Gastrocnemius medialis (tissue), 4 donors: ENCODE measurements at regions not wholly inside any gene's neighbourhood (a gene's known extent, or its start where the extent isn't known, plus 50 kb on each side); places are given as distances from the start of the nearest gene placed in this dataset.

Experiments used
- ATAC-seq, 2 donors: fragments of 150-250 bp; one replicate each; pipeline ENCODE4 v1.9.1; 2016
- DNase-seq, 2 donors: peaks; one replicate each; pipeline ENCODE4 v3.0.0-alpha.2; 2019
- H3K27ac ChIP-seq, 4 donors: fragments of 200-600 bp; sonication (generic); 1 replicate in 1 of 4; 2 replicates in 3 of 4; pipeline ENCODE4 v1.5.1; 2016 to 2018; ENCODE audit warnings: mild to moderate bottlenecking in 2 of 4, moderate library complexity in 1 of 4
- H3K27me3 ChIP-seq, 3 donors: fragments of 200-600 bp; sonication (generic) in 2 of 3; 1 replicate in 1 of 3; 2 replicates in 2 of 3; pipeline versions ENCODE4 v1.5.1 to v1.6.0; 2016 to 2019; ENCODE audit warnings: mild to moderate bottlenecking in 1 of 3, moderate library complexity in 1 of 3
- H3K36me3 ChIP-seq, 2 donors: fragments of 200-600 bp; sonication (generic) in 1 of 2; one replicate each; pipeline ENCODE4 v1.5.1; 2017 to 2018
- H3K4me1 ChIP-seq, 2 donors: fragments of 200-600 bp; sonication (generic) in 1 of 2; one replicate each; pipeline ENCODE4 v1.5.1; 2016 to 2017; ENCODE audit warnings: mild to moderate bottlenecking in 2 of 2
- H3K4me3 ChIP-seq, 4 donors: fragments of 200-600 bp; sonication (generic) in 3 of 4; 1 replicate in 1 of 4; 2 replicates in 3 of 4; pipeline ENCODE4 v1.5.1; 2016 to 2019; ENCODE audit warnings: mild to moderate bottlenecking in 2 of 4
- H3K9me3 ChIP-seq, 3 donors: fragments of 200-600 bp; sonication (generic) in 2 of 3; 1 replicate in 1 of 3; 2 replicates in 2 of 3; pipeline ENCODE4 v1.5.1; 2016 to 2019
- POLR2A ChIP-seq, 2 donors: fragments of 450-650 bp; IDR thresholded peaks; one replicate each; pipeline ENCODE4 v1.6.1; 2017; ENCODE audit warnings: antibody characterized with exemption in 2 of 2, mild to moderate bottlenecking in 2 of 2, moderate library complexity in 2 of 2
- in situ Hi-C, 4 donors: fragments of 200-750 bp; cut with MboI; loops; one replicate each; pipeline versions ENCODE4 v1.15.0 to v1.8.0; 2017; ENCODE audit warnings: low sequenced_read_pairs in 4 of 4
- intact Hi-C: fragments of 100-400 bp; cut with DNase I; formaldehyde crosslinking; loops from one replicate; pipeline ENCODE4 v1.15.1; 2023; ENCODE audit warnings: low total_unique reads
- TF ChIP-seq, protein P1 (sequence below), 5 experiments: fragments of 450-650 bp in 3 of 5; fragments of 200-600 bp in 2 of 5; sonication (generic) in 2 of 5; IDR thresholded peaks in 4 of 5; conservative IDR thresholded peaks in 1 of 5; 1 replicate in 4 of 5; 2 replicates in 1 of 5; pipeline ENCODE4 v1.5.1; 2016 to 2019; ENCODE audit warnings: antibody characterized with exemption in 5 of 5, mild to moderate bottlenecking in 3 of 5, moderate library complexity in 3 of 5

DNA sequence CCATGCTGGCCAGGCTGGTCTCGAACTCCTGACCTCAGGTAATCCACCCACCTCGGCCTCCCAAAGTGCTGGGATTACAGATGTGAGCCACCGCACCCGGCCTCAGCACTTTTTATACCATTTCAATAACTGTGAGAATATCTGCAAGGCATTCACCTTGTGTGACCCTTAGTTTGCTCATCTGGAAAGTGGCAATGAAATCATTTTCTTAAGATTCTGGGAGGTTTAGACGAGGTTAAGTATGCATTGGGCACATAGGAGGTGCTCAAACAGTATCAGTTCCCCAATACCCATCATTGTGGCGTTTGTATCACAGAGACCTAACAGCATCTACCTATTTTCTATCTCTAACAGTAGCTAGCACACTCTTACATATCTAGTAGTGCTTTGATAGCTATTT lies 481.9 kb upstream of the ERCC4 start:
- no peaks in the 10 kb centered on the region for H3K4me1 ChIP-seq
- H3K9me3 ChIP-seq: no peaks in the 10 kb centered on the region
- H3K4me3 ChIP-seq: no peak overlapping the region
- intact Hi-C loops (no loop called here), in situ Hi-C loops (no loop called here)
- no peaks in the 10 kb centered on the region for H3K27me3 ChIP-seq
- DNase-seq (no peak), ATAC-seq (no peak)
- H3K36me3 ChIP-seq: no peaks in the 10 kb centered on the region
- no peak overlapping the region for H3K27ac ChIP-seq
- TF ChIP-seq, protein P1, sequence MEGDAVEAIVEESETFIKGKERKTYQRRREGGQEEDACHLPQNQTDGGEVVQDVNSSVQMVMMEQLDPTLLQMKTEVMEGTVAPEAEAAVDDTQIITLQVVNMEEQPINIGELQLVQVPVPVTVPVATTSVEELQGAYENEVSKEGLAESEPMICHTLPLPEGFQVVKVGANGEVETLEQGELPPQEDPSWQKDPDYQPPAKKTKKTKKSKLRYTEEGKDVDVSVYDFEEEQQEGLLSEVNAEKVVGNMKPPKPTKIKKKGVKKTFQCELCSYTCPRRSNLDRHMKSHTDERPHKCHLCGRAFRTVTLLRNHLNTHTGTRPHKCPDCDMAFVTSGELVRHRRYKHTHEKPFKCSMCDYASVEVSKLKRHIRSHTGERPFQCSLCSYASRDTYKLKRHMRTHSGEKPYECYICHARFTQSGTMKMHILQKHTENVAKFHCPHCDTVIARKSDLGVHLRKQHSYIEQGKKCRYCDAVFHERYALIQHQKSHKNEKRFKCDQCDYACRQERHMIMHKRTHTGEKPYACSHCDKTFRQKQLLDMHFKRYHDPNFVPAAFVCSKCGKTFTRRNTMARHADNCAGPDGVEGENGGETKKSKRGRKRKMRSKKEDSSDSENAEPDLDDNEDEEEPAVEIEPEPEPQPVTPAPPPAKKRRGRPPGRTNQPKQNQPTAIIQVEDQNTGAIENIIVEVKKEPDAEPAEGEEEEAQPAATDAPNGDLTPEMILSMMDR (IDR thresholded peaks at IDR 0.05 in 4 of 5, conservative IDR thresholded peaks at IDR 0.05 in 1 of 5): no peak
- TF ChIP-seq POLR2A (IDR thresholded peaks at IDR 0.05): no peak

DNA sequence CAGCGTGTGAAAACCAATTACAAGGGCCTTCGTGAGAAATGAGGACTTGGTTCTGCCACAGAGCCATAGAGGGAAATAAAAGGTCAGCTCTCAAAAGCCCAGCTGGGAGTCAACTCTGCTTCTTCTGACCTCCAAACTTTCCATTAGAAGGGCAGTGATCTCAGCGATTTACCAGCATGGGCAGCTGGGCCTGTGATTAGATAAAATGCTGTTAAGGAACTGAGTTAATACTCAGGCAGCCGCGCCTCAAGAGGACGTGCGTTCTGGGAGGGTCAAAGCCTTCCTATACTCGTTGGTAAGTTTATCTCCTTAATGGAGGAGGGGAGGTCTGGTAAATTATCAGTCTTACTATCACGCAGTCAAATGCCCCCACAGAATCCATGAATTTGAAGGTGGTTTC lies 480.2 kb upstream of the ERCC4 start:
- no peak overlapping the region for H3K27ac ChIP-seq
- H3K36me3 ChIP-seq: no peaks in the 10 kb centered on the region
- no peak overlapping the region for H3K4me3 ChIP-seq
- in situ Hi-C loops: no loop called here
- H3K4me1 ChIP-seq: no peaks in the 10 kb centered on the region
- no peaks in the 10 kb centered on the region for H3K9me3 ChIP-seq
- intact Hi-C loops: no loop called here
- no peak for DNase-seq
- TF ChIP-seq, protein P1 (IDR thresholded peaks at IDR 0.05 in 4 of 5, conservative IDR thresholded peaks at IDR 0.05 in 1 of 5): no peak
- no peak for TF ChIP-seq POLR2A (IDR thresholded peaks at IDR 0.05)
- no peaks in the 10 kb centered on the region for H3K27me3 ChIP-seq
- no peak for ATAC-seq

DNA sequence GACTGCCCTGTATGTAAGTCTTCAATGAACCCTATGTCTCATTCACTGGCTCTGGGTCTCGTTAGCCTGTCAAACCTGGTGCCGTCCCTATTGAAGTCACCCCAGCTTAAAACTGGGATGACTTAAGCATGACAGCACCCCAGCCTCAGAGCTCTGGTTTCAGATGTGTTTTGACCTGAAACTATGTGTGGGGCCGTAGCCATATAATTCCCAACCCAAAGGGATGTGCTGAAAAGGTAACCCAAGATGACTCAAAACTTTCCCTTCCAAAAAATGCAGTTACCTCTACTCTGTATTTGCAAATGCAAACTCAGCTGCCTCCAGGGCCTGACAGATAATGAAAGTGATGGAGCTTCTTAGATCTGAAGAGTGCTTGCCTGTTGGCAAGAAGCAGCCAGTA lies 478.3 kb upstream of the ERCC4 start:
- Histone ChIP-seq H3K27ac (no peak overlapping the region), H3K4me1 (no peaks in the 10 kb centered on the region), H3K4me3 (no peak overlapping the region), H3K27me3 (no peaks in the 10 kb centered on the region), H3K9me3 (no peaks in the 10 kb centered on the region), H3K36me3 (no peaks in the 10 kb centered on the region)
- in situ Hi-C loops: no loop called here
- ATAC-seq: no peak
- TF ChIP-seq POLR2A (IDR thresholded peaks at IDR 0.05): no peak
- TF ChIP-seq, protein P1 (IDR thresholded peaks at IDR 0.05 in 4 of 5, conservative IDR thresholded peaks at IDR 0.05 in 1 of 5): no peak
- no peak for DNase-seq
- intact Hi-C loops: no loop called here

DNA sequence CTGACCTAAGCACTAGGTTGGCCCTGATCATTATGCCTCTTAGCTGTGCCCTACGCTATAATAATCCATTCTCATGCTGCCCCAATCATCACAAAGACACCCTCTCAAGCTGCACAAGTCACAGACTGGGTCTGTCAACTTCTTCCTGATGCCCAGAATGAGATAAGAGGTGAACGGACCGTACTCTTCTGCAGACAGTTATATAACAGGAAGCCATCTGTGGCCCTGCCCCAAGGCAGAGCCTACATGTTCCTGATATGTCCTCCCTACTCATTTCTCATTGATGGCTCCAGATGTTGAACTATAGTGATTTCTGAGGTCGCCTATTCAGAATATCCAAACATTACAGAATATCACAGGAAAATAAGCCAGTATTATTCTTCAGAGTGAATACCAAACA lies 471.6 kb upstream of the ERCC4 start:
- Histone ChIP-seq H3K9me3 (no peaks in the 10 kb centered on the region), H3K4me3 (no peak overlapping the region), H3K4me1 (no peaks in the 10 kb centered on the region), H3K36me3 (no peaks in the 10 kb centered on the region), H3K27me3 (no peaks in the 10 kb centered on the region), H3K27ac (no peak overlapping the region)
- ATAC-seq (no peak), DNase-seq (no peak)
- TF ChIP-seq, protein P1 (IDR thresholded peaks at IDR 0.05 in 4 of 5, conservative IDR thresholded peaks at IDR 0.05 in 1 of 5): no peak
- no peak for TF ChIP-seq POLR2A (IDR thresholded peaks at IDR 0.05)
- in situ Hi-C loops: no loop called here
- intact Hi-C loops: no loop called here

DNA sequence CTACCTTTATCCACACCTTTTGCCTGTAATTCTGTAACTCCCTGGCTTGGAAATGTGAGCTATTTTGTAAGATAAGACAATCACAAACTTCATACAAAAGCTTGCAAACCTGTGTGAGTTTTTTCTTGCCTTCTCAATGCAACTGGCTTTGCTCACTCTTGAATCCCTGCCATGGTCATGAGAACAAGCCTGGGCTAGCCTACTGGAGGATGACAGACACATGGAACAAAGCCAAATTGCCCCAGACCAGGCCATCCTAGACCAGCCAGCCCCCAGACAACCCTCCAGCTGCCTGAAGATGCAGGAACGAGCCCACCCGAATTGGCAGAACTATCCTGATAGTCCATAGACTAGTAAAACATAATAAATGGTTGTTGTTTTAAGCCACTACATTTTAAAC lies 466.6 kb upstream of the ERCC4 start:
- intact Hi-C loops: no loop called here
- in situ Hi-C loops: no loop called here

More for the DNA sequence above, 466.6 kb upstream of the ERCC4 start:
- H3K27me3 ChIP-seq: no peaks in the 10 kb centered on the region
- DNase-seq (no peak), ATAC-seq (no peak)
- no peaks in the 10 kb centered on the region for H3K36me3 ChIP-seq
- H3K9me3 ChIP-seq: no peaks in the 10 kb centered on the region
- no peak overlapping the region for H3K27ac ChIP-seq
- TF ChIP-seq, protein P1 (IDR thresholded peaks at IDR 0.05 in 4 of 5, conservative IDR thresholded peaks at IDR 0.05 in 1 of 5): no peak
- TF ChIP-seq POLR2A (IDR thresholded peaks at IDR 0.05): no peak
- H3K4me3 ChIP-seq: no peak overlapping the region
- H3K4me1 ChIP-seq: no peaks in the 10 kb centered on the region
